ENCODE measurements at regions not wholly inside any gene's neighbourhood (a gene's known extent, or its start where the extent isn't known, plus 50 kb on each side); places are given as distances from the start of the nearest gene placed in this dataset.

- intact Hi-C loops (cut with micrococcal nuclease), result no loop called here
These were observed 251.5 kb upstream of the FN1 start for GRCh38 chr2:215687149-215688031.

DNA sequence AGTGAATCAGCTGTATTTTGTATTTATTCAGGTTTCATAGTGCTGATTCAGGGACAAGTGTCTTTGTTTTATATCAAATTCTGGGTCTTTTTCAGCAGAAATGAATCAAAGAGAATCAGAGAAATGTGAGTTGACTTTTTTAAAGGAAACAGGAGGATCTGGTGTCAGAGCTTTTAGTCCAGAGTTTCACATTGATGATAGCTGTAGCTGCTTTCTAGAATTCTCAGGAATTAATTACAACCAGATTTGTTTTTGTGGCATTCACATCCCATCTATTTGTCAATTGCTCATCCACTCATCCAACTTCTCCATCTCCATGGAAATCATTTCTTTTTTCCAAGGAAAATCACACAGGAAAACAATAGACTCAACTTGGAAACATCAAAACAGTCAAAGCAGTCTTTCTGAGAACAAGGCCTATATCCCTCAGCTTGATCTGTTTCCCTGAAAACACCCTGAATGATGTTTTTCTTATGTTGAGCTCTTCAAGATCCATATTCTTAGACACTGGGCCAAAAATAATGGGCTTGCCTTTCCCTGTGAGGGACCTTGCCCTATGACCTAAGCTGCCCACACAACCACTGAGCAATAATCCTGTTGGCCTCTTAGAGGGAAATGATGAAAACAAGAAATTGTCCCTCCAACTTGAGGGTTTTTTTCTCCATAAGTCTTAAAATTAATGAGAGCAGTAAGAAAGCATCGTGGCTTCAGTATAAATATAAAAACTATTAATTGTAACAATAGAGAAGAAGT is 249.5 kb upstream of the FN1 start:
- H3K36me3 Mint-ChIP-seq, result no peaks in the 10 kb centered on the region
- H3K27ac Mint-ChIP-seq, result peak overlapping the region in 1 of 9 donors; percentile 11
- ChIA-PET POLR2A (no interaction called here), CTCF (no interaction called here)
- peaks cover 0 to 6% (median 0%) of the 10 kb centered on the region in 5 donors for H3K27me3 Mint-ChIP-seq
- H3K4me1 Mint-ChIP-seq, result peaks cover 15 to 43% (median 37%) of the 10 kb centered on the region in 7 donors
- Histone ChIP-seq H3K4me3 (ENCODE audit: low read length) (no peak overlapping the region), H3K36me3 (ENCODE audit: control insufficient read depth in 2 of 3, insufficient read depth in 3 of 3, low read length in 3 of 3) (no peaks in the 10 kb centered on the region), H3K4me1 (ENCODE audit: control insufficient read depth in 2 of 2, insufficient read depth in 2 of 2, low read length in 2 of 2) (peaks cover 6 to 13% of the 10 kb centered on the region in 2 donors), H3K27me3 (ENCODE audit: control insufficient read depth in 2 of 2, insufficient read depth in 2 of 2, low read length in 2 of 2) (no peaks in the 10 kb centered on the region), H3K27ac (ENCODE audit: low read depth, low read length) (no peak overlapping the region), H3K9me3 (ENCODE audit: control insufficient read depth in 2 of 3, low read length in 3 of 3) (no peaks in the 10 kb centered on the region)
- intact Hi-C loops (cut with micrococcal nuclease), result no loop called here
- ATAC-seq (no peak), DNase-seq (no peak)
- peaks cover 0 to 12% (median 0%) of the 10 kb centered on the region in 11 donors for H3K9me3 Mint-ChIP-seq
- H3K4me3 Mint-ChIP-seq, result no peak overlapping the region

More at GRCh38 chr2:215687149-215688031, 251.5 kb upstream of the FN1 start:
- Mint-ChIP-seq H3K4me3 (no peak overlapping the region), H3K36me3 (no peaks in the 10 kb centered on the region), H3K27me3 (peaks cover 0 to 6% (median 0%) of the 10 kb centered on the region in 5 donors), H3K9me3 (peaks cover 0 to 12% (median 0%) of the 10 kb centered on the region in 11 donors), H3K27ac (no peak overlapping the region), H3K4me1 (peaks cover 0 to 23% (median 18%) of the 10 kb centered on the region in 7 donors)
- no peak for ATAC-seq
- POLR2A ChIA-PET, result no interaction called here
- Histone ChIP-seq H3K27ac (ENCODE audit: low read depth, low read length) (no peak overlapping the region), H3K27me3 (ENCODE audit: control insufficient read depth in 2 of 2, insufficient read depth in 2 of 2, low read length in 2 of 2) (no peaks in the 10 kb centered on the region), H3K4me1 (ENCODE audit: control insufficient read depth in 2 of 2, insufficient read depth in 2 of 2, low read length in 2 of 2) (no peaks in the 10 kb centered on the region), H3K36me3 (ENCODE audit: control insufficient read depth in 2 of 3, insufficient read depth in 3 of 3, low read length in 3 of 3) (no peaks in the 10 kb centered on the region), H3K9me3 (ENCODE audit: control insufficient read depth in 2 of 3, low read length in 3 of 3) (no peaks in the 10 kb centered on the region), H3K4me3 (ENCODE audit: low read length) (no peak overlapping the region)
- CTCF ChIA-PET, result no interaction called here
- DNase-seq, result no peak

DNA sequence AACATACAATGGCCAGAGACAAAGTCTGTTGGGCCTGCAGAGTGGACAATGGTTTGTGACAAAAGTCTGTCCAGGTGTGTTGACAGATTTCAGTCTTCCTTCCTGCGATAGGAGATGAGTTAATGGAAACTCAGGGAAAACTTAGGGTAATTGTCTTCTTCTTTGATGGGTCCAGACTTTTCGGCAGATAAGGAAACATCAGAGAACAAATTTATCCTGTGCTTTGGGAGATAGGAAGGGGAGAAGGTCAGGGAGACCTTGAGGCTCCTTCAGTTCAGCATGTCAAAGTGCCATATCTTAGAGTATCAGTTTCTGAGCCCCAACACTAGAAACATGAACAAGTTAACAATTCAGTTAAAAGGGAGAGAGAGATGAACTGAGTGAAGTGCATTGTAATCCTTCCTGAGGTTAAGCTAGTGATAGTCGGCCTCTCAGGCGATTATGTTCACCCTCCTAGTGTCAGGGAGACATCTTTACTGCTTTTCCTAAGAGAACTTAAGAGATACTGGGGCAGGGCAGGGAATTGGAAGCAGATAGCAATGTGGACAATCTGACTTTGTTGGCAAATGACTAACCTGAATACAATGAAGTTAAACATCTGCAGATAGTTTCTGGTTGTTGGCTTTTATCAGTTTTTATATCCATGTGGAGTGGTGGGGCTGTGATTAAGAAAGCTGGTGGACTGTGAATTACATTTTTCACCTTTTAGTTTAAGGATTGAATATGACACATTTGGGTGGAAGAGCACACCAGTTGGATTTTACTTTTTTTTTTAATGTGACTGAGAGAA is 248.8 kb upstream of the FN1 start:
- no peak overlapping the region for H3K4me3 ChIP-seq (ENCODE audit: low read length)

GRCh38 chr2:215683295-215683694 is 247.4 kb upstream of the FN1 start:
- ATAC-seq (no peak), DNase-seq (no peak)
- Mint-ChIP-seq H3K36me3 (no peaks in the 10 kb centered on the region), H3K4me1 (peaks cover 15 to 51% (median 42%) of the 10 kb centered on the region in 7 donors), H3K27me3 (peaks cover 0 to 5% (median 0%) of the 10 kb centered on the region in 5 donors), H3K4me3 (no peak overlapping the region), H3K27ac (no peak overlapping the region), H3K9me3 (peaks cover 0 to 12% (median 0%) of the 10 kb centered on the region in 11 donors)
- H3K36me3 ChIP-seq (ENCODE audit: control insufficient read depth in 2 of 3, insufficient read depth in 3 of 3, low read length in 3 of 3), result no peaks in the 10 kb centered on the region
- H3K4me1 ChIP-seq (ENCODE audit: control insufficient read depth in 2 of 2, insufficient read depth in 2 of 2, low read length in 2 of 2), result peaks cover 6 to 13% of the 10 kb centered on the region in 2 donors
- H3K9me3 ChIP-seq (ENCODE audit: control insufficient read depth in 2 of 3, low read length in 3 of 3), result no peaks in the 10 kb centered on the region
- intact Hi-C loops (cut with micrococcal nuclease), result loop anchor here in 1 of 2 donors (5.0 kb wide), 1 partner anchor 69 kb away; no protein-coding TSS in a partner anchor
- no peak overlapping the region for H3K4me3 ChIP-seq (ENCODE audit: low read length)
- CTCF ChIA-PET, result no interaction called here
- POLR2A ChIA-PET, result no interaction called here
- no peaks in the 10 kb centered on the region for H3K27me3 ChIP-seq (ENCODE audit: control insufficient read depth in 2 of 2, insufficient read depth in 2 of 2, low read length in 2 of 2)
- no peak overlapping the region for H3K27ac ChIP-seq (ENCODE audit: low read depth, low read length)

More for the DNA sequence above, 248.8 kb upstream of the FN1 start:
- no peak for ATAC-seq
- ChIA-PET CTCF (no interaction called here), POLR2A (no interaction called here)
- no peaks in the 10 kb centered on the region for H3K9me3 ChIP-seq (ENCODE audit: control insufficient read depth in 2 of 3, low read length in 3 of 3)
- peaks cover 6 to 13% of the 10 kb centered on the region in 2 donors for H3K4me1 ChIP-seq (ENCODE audit: control insufficient read depth in 2 of 2, insufficient read depth in 2 of 2, low read length in 2 of 2)
- no peaks in the 10 kb centered on the region for H3K27me3 ChIP-seq (ENCODE audit: control insufficient read depth in 2 of 2, insufficient read depth in 2 of 2, low read length in 2 of 2)
- H3K27ac ChIP-seq (ENCODE audit: low read depth, low read length), result no peak overlapping the region
- no peak for DNase-seq
- Mint-ChIP-seq H3K27me3 (peaks cover 0 to 6% (median 0%) of the 10 kb centered on the region in 5 donors), H3K4me1 (peaks cover 15 to 45% (median 41%) of the 10 kb centered on the region in 7 donors), H3K36me3 (no peaks in the 10 kb centered on the region), H3K9me3 (peaks cover 0 to 12% (median 0%) of the 10 kb centered on the region in 11 donors), H3K27ac (peak overlapping the region in 4 of 9 donors; percentile 0 to 35 (median 4)), H3K4me3 (no peak overlapping the region)
- intact Hi-C loops (cut with micrococcal nuclease), result loop anchor here in 1 of 2 donors (5.0 kb wide), 1 partner anchor 68 kb away; no protein-coding TSS in a partner anchor
- no peaks in the 10 kb centered on the region for H3K36me3 ChIP-seq (ENCODE audit: control insufficient read depth in 2 of 3, insufficient read depth in 3 of 3, low read length in 3 of 3)

GRCh38 chr2:215681799-215682596 is 246.1 kb upstream of the FN1 start:
- peak in 1 of 9 donors; percentile 5 for DNase-seq
- H3K9me3 ChIP-seq (ENCODE audit: control insufficient read depth in 2 of 3, low read length in 3 of 3), result no peaks in the 10 kb centered on the region
- no peak for ATAC-seq
- CTCF ChIA-PET, result interaction anchor here (1.1 kb wide), 1 partner anchor 10 kb away, joined by 3 read pairs; no protein-coding TSS in a partner anchor
- no peaks in the 10 kb centered on the region for H3K36me3 ChIP-seq (ENCODE audit: control insufficient read depth in 2 of 3, insufficient read depth in 3 of 3, low read length in 3 of 3)
- Mint-ChIP-seq H3K27ac (peak overlapping the region in 8 of 9 donors; percentile 31 to 87 (median 83)), H3K36me3 (no peaks in the 10 kb centered on the region), H3K4me3 (peak overlapping the region; percentile 10 to 78 (median 58)), H3K9me3 (peaks cover 0 to 12% (median 0%) of the 10 kb centered on the region in 11 donors), H3K4me1 (peaks cover 19 to 64% (median 54%) of the 10 kb centered on the region in 7 donors), H3K27me3 (peaks cover 0 to under 1% (median 0%) of the 10 kb centered on the region in 5 donors)
- intact Hi-C loops (cut with micrococcal nuclease), result loop anchor here in 1 of 2 donors (2.0 to 5.0 kb wide), 2 partner anchors 70 to 873 kb away; partner anchors contain the start of gene BARD1
- peaks cover 6 to 16% of the 10 kb centered on the region in 2 donors for H3K4me1 ChIP-seq (ENCODE audit: control insufficient read depth in 2 of 2, insufficient read depth in 2 of 2, low read length in 2 of 2)
- H3K4me3 ChIP-seq (ENCODE audit: low read length), result no peak overlapping the region
- H3K27ac ChIP-seq (ENCODE audit: low read depth, low read length), result no peak overlapping the region
- POLR2A ChIA-PET, result interaction anchor here (1.1 kb wide), 1 partner anchor 370 kb away, joined by 4 read pairs; the partner anchor contains the start of gene ATIC
- no peaks in the 10 kb centered on the region for H3K27me3 ChIP-seq (ENCODE audit: control insufficient read depth in 2 of 2, insufficient read depth in 2 of 2, low read length in 2 of 2)

Data from naive thymus-derived CD4-positive, alpha-beta T cell (primary cell).